ENCODE measurements at regions not wholly inside any gene's neighbourhood (a gene's known extent, or its start where the extent isn't known, plus 50 kb on each side); places are given as distances from the start of the nearest gene placed in this dataset.

DNA sequence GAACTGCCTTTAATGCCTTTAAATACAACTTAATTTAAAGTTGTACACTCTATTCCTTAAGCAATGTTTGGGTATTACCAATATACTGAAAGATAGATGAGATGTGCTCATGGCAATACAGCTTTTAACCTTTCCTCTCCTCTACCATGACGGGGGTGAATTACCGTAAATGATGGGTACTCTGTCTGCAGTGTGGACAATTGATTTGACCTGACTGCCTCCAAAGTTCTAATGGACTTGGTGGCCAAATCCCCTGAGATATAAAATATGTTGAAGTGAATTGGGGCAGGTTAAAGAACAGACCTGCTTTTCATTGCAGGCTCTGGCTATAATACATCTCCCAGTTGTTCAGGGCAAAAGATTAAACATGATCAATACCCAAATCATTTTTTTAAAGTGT lies 367.4 kb upstream of the NR5A2 start:
- no peaks in the 10 kb centered on the region for H3K9me3 ChIP-seq
- H3K4me3 ChIP-seq: no peak overlapping the region
- H3K27me3 ChIP-seq: no peaks in the 10 kb centered on the region
- DNase-seq: no peak
- no peaks in the 10 kb centered on the region for H3K4me1 ChIP-seq
- intact Hi-C loops (cut with DNase I): no loop called here
- H3K36me3 ChIP-seq: no peaks in the 10 kb centered on the region
- H3K9ac ChIP-seq (ENCODE audit: low read depth in 2 of 2, low read length in 2 of 2): no peak overlapping the region
- H3K27ac ChIP-seq: no peak overlapping the region
- TF ChIP-seq, protein P1, sequence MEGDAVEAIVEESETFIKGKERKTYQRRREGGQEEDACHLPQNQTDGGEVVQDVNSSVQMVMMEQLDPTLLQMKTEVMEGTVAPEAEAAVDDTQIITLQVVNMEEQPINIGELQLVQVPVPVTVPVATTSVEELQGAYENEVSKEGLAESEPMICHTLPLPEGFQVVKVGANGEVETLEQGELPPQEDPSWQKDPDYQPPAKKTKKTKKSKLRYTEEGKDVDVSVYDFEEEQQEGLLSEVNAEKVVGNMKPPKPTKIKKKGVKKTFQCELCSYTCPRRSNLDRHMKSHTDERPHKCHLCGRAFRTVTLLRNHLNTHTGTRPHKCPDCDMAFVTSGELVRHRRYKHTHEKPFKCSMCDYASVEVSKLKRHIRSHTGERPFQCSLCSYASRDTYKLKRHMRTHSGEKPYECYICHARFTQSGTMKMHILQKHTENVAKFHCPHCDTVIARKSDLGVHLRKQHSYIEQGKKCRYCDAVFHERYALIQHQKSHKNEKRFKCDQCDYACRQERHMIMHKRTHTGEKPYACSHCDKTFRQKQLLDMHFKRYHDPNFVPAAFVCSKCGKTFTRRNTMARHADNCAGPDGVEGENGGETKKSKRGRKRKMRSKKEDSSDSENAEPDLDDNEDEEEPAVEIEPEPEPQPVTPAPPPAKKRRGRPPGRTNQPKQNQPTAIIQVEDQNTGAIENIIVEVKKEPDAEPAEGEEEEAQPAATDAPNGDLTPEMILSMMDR (IDR thresholded peaks at IDR 0.05): no peak

DNA sequence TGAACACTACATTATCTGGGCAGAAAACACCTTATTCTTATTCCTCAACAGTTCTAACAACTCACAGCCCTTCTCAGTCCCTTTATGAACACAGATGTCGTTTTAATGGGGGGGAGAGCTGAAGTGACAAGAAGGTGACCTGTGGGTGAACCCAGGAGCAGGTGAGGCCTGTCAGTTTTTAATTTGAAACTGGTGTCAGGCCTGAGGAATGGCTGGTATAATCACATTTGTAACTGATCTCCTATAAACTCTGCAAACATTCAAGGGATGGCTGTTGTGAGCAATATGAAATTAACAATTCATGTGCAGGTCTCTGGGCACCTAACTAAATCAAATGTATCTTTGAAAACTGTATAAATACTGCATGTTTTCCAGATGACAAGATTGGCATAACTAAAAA lies 362.1 kb upstream of the NR5A2 start:
- intact Hi-C loops (cut with DNase I): no loop called here

DNA sequence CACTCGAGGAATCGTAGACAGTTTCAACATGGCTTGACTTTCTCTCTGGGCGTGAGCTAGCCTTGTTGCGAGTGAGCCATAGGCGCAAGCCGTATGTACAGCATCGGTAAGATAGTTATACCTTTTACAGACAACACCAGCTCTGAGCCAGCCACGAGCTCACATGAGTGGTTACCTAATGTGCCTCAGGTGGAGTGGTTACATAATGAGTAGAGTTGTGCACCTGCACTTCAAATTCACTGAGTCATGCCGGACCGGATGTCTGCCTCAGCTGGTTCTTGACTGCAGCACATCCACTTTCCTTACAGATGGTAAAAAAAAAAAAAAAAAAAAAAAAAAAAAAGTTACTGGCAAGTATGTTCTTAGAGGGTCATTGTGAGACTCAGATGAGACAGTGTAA lies 360.4 kb upstream of the NR5A2 start:
- DNase-seq: no peak
- intact Hi-C loops (cut with DNase I): no loop called here
- TF ChIP-seq, protein P1 (IDR thresholded peaks at IDR 0.05): no peak
- H3K4me1 ChIP-seq: no peaks in the 10 kb centered on the region
- H3K27ac ChIP-seq: no peak overlapping the region
- H3K9me3 ChIP-seq: no peaks in the 10 kb centered on the region
- no peaks in the 10 kb centered on the region for H3K36me3 ChIP-seq
- no peak overlapping the region for H3K4me3 ChIP-seq
- H3K9ac ChIP-seq (ENCODE audit: low read depth in 2 of 2, low read length in 2 of 2): no peak overlapping the region
- no peaks in the 10 kb centered on the region for H3K27me3 ChIP-seq

More for the DNA sequence above, 362.1 kb upstream of the NR5A2 start:
- Histone ChIP-seq H3K4me3 (no peak overlapping the region), H3K9me3 (no peaks in the 10 kb centered on the region), H3K9ac (ENCODE audit: low read depth in 2 of 2, low read length in 2 of 2) (no peak overlapping the region), H3K36me3 (no peaks in the 10 kb centered on the region), H3K27me3 (no peaks in the 10 kb centered on the region), H3K27ac (no peak overlapping the region), H3K4me1 (no peaks in the 10 kb centered on the region)
- TF ChIP-seq, protein P1 (IDR thresholded peaks at IDR 0.05): no peak
- DNase-seq: no peak

DNA sequence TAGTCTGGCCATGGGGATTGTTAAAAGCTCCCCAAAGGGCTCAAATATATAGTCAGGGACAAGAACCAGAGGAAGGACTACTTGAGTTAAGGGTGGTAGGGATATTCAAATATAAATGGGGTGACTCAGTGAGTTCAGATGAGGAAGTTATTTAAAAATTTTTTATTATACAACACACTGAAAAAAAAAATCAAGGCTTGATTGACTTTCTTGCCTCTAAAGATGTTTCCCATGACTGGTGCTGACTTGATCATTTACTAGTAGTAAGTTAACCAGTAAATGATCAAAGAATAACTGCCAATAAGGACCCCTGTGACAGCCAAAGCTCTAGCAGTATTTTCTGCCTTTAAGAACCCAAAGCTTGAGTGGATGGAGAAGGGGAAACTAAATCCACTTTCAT lies 357.6 kb upstream of the NR5A2 start:
- Histone ChIP-seq H3K4me1 (no peaks in the 10 kb centered on the region), H3K27me3 (no peaks in the 10 kb centered on the region), H3K36me3 (no peaks in the 10 kb centered on the region), H3K9ac (ENCODE audit: low read depth in 2 of 2, low read length in 2 of 2) (no peak overlapping the region), H3K4me3 (no peak overlapping the region), H3K27ac (no peak overlapping the region), H3K9me3 (no peaks in the 10 kb centered on the region)
- TF ChIP-seq, protein P1 (IDR thresholded peaks at IDR 0.05): no peak
- intact Hi-C loops (cut with DNase I): no loop called here
- DNase-seq: no peak

DNA sequence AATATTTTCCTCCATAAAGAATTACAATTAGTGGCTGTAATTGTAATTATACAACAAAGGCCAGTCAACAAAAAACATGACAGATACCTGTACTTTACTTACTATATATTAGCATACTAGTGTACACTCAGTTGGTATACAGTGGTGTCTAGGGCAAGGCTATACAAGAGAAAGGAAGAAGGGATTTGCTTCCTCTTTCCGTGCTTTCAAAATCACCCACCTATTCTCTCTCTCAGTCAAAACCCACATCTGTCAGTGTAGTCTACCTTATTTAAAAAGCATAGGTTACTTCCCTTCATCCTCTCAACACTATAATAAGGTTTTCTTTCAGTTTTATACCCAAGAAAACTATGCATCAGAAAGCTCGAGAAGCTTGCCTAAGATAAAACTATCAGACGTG lies 355.8 kb upstream of the NR5A2 start:
- Histone ChIP-seq H3K27me3 (no peaks in the 10 kb centered on the region), H3K4me1 (no peaks in the 10 kb centered on the region)
- DNase-seq: no peak

More for the DNA sequence above, 355.8 kb upstream of the NR5A2 start:
- intact Hi-C loops (cut with DNase I): no loop called here
- no peak overlapping the region for H3K27ac ChIP-seq
- H3K9me3 ChIP-seq: no peaks in the 10 kb centered on the region
- H3K36me3 ChIP-seq: no peaks in the 10 kb centered on the region
- no peak overlapping the region for H3K4me3 ChIP-seq
- TF ChIP-seq, protein P1 (IDR thresholded peaks at IDR 0.05): no peak
- H3K9ac ChIP-seq (ENCODE audit: low read depth in 2 of 2, low read length in 2 of 2): no peak overlapping the region

Data from colonic mucosa (tissue), 4 donors.